Stimulated activated CD8-positive, alpha-beta memory T cell treated with anti-CD3 and anti-CD28 coated beads, Interleukin-12 subunit alpha, Interleukin-12 subunit beta, amount 100 ng/mL, for 24 hours (primary cell): ENCODE measurements at regions not wholly inside any gene's neighbourhood (a gene's known extent, or its start where the extent isn't known, plus 50 kb on each side); places are given as distances from the start of the nearest gene placed in this dataset.
"Not testable (repeated sequence)": the region's sequence is repeated elsewhere in the genome, so short reads cannot be mapped to it uniquely, and the experiment has no call there.

Experiments used
- DNase-seq: peaks from one replicate; pipeline ENCODE4 v3.0.0-alpha.2; 2020; ENCODE audit errors: extremely low read depth

GRCh38 chr2:133879703-133880102, 311.4 kb upstream of the NCKAP5 start:
- DNase-seq, result no peak

GRCh38 chr2:133882159-133882558, 313.9 kb upstream of the NCKAP5 start:
- not testable (repeated sequence) for DNase-seq

- no peak for DNase-seq
Measured at GRCh38 chr2:133884739-133885381, 316.6 kb upstream of the NCKAP5 start.

GRCh38 chr2:133885847-133886246, 317.6 kb upstream of the NCKAP5 start:
- no peak for DNase-seq

GRCh38 chr2:133886735-133887675, 318.7 kb upstream of the NCKAP5 start:
- no peak for DNase-seq

- DNase-seq, result no peak
Measured at GRCh38 chr2:133887676-133888040, 319.4 kb upstream of the NCKAP5 start.

- DNase-seq, result no peak
Measured at GRCh38 chr2:133888107-133888506, 319.8 kb upstream of the NCKAP5 start.

- DNase-seq, result no peak
Measured at GRCh38 chr2:133888621-133889219, 320.5 kb upstream of the NCKAP5 start.

- DNase-seq, result no peak
Measured at GRCh38 chr2:133892352-133892913, 324.2 kb upstream of the NCKAP5 start.

- DNase-seq, result no peak
Measured at GRCh38 chr2:133894429-133894828, 326.2 kb upstream of the NCKAP5 start.

GRCh38 chr2:133897838-133898237, 329.6 kb upstream of the NCKAP5 start:
- DNase-seq, result not testable (repeated sequence)

GRCh38 chr2:133900909-133901308, 332.6 kb upstream of the NCKAP5 start:
- no peak for DNase-seq

GRCh38 chr2:133906396-133906795, 338.1 kb upstream of the NCKAP5 start:
- no peak for DNase-seq

- no peak for DNase-seq
Measured at GRCh38 chr2:133906926-133907325, 338.7 kb upstream of the NCKAP5 start.

- no peak for DNase-seq
Measured at GRCh38 chr2:133908171-133908570, 339.9 kb upstream of the NCKAP5 start.

- DNase-seq, result no peak
Measured at GRCh38 chr2:133918141-133918540, 335.7 kb upstream of the MGAT5 start.

- no peak for DNase-seq
Measured at GRCh38 chr2:133919285-133919684, 334.6 kb upstream of the MGAT5 start.

GRCh38 chr2:133927894-133928293, 326.0 kb upstream of the MGAT5 start:
- no peak for DNase-seq

GRCh38 chr2:133936096-133936495, 317.8 kb upstream of the MGAT5 start:
- no peak for DNase-seq

- DNase-seq, result no peak
Measured at GRCh38 chr2:133936601-133937000, 317.3 kb upstream of the MGAT5 start.

- no peak for DNase-seq
Measured at GRCh38 chr2:133937669-133938068, 316.2 kb upstream of the MGAT5 start.

- DNase-seq, result no peak
Measured at GRCh38 chr2:133940134-133940533, 313.7 kb upstream of the MGAT5 start.
